Osteoblast (primary cell): ENCODE measurements at regions not wholly inside any gene's neighbourhood (a gene's known extent, or its start where the extent isn't known, plus 50 kb on each side); places are given as distances from the start of the nearest gene placed in this dataset.

Experiments
- DNase-seq: peaks from one replicate; pipeline ENCODE4 v3.0.0; 2011; ENCODE audit warnings: low spot score, mixed read lengths; ENCODE audit not compliant: insufficient read length; ENCODE audit errors: missing footprints
- H2AFZ ChIP-seq: 2 replicates; pipeline ENCODE4 v1.6.0; 2011; ENCODE audit warnings: mild to moderate bottlenecking, low read length
- H3K27ac ChIP-seq: 2 replicates; pipeline ENCODE4 v1.5.1; 2011; ENCODE audit warnings: mild to moderate bottlenecking, low read depth, low read length, moderate library complexity
- H3K27me3 ChIP-seq: 2 replicates; pipeline ENCODE4 v1.6.0; 2012; ENCODE audit warnings: mild to moderate bottlenecking, control low read depth, inconsistent platforms, low read length, moderate library complexity; ENCODE audit not compliant: insufficient read depth
- H3K36me3 ChIP-seq: 2 replicates; pipeline ENCODE4 v1.5.1; 2011; ENCODE audit warnings: mild to moderate bottlenecking, low read length, control low read depth, moderate library complexity; ENCODE audit not compliant: insufficient read depth
- H3K4me1 ChIP-seq: 2 replicates; pipeline ENCODE4 v1.5.1; 2011; ENCODE audit warnings: mild to moderate bottlenecking, low read length, control low read depth, moderate library complexity; ENCODE audit not compliant: insufficient read depth
- H3K4me2 ChIP-seq: 2 replicates; pipeline ENCODE4 v1.6.0; 2011; ENCODE audit warnings: mild to moderate bottlenecking, low read length; ENCODE audit not compliant: insufficient read depth
- H3K4me3 ChIP-seq: fragments of 200-600 bp; sonication (generic); 3 replicates; pipeline ENCODE4 v1.5.1; 2012; ENCODE audit warnings: mild to moderate bottlenecking, low read length, inconsistent platforms; ENCODE audit not compliant: insufficient read depth
- H3K79me2 ChIP-seq: 2 replicates; pipeline ENCODE4 v1.6.0; 2012; ENCODE audit warnings: mild to moderate bottlenecking, low read length, control low read depth, inconsistent platforms; ENCODE audit not compliant: insufficient read depth
- H3K9me3 ChIP-seq: 2 replicates; pipeline ENCODE4 v1.5.1; 2011; ENCODE audit warnings: low read depth, low read length, control low read depth
- H4K20me1 ChIP-seq: 2 replicates; pipeline ENCODE4 v1.6.0; 2012; ENCODE audit warnings: mild to moderate bottlenecking, low read length, control low read depth; ENCODE audit not compliant: insufficient read depth
- CTCF ChIP-seq: IDR thresholded peaks from 2 replicates; pipeline ENCODE4 v1.5.1; 2011; ENCODE audit warnings: mild to moderate bottlenecking, low read depth, low read length, moderate library complexity; ENCODE audit errors: extremely low read depth

- peaks cover 31% of the 10 kb centered on the region for H3K4me1 ChIP-seq
- TF ChIP-seq CTCF = no peak
- H3K27ac ChIP-seq = no peak overlapping the region
- no peaks in the 10 kb centered on the region for H3K27me3 ChIP-seq
- no peaks in the 10 kb centered on the region for H4K20me1 ChIP-seq
- DNase-seq = no peak
- H3K9me3 ChIP-seq = no peaks in the 10 kb centered on the region
- no peak overlapping the region for H2AFZ ChIP-seq
- H3K79me2 ChIP-seq = no peaks in the 10 kb centered on the region
- no peak overlapping the region for H3K4me3 ChIP-seq
- H3K4me2 ChIP-seq = no peak overlapping the region
- H3K36me3 ChIP-seq = no peaks in the 10 kb centered on the region
These were observed 127.7 kb downstream of the SOCS6 start for GRCh38 chr18:70416496-70416895.

- H2AFZ ChIP-seq = no peak overlapping the region
- H3K4me2 ChIP-seq = no peak overlapping the region
- H3K79me2 ChIP-seq = no peaks in the 10 kb centered on the region
- TF ChIP-seq CTCF = no peak
- no peaks in the 10 kb centered on the region for H3K9me3 ChIP-seq
- H3K36me3 ChIP-seq = no peaks in the 10 kb centered on the region
- H3K4me3 ChIP-seq = no peak overlapping the region
- H3K27ac ChIP-seq = no peak overlapping the region
- no peaks in the 10 kb centered on the region for H4K20me1 ChIP-seq
- H3K4me1 ChIP-seq = peaks cover 26% of the 10 kb centered on the region
- H3K27me3 ChIP-seq = no peaks in the 10 kb centered on the region
- DNase-seq = no peak
These were observed 127.1 kb downstream of the SOCS6 start for GRCh38 chr18:70415823-70416488.

GRCh38 chr18:70414315-70414900, 125.6 kb downstream of the SOCS6 start:
- no peak for DNase-seq
- no peaks in the 10 kb centered on the region for H4K20me1 ChIP-seq
- no peaks in the 10 kb centered on the region for H3K9me3 ChIP-seq
- peaks cover 11% of the 10 kb centered on the region for H3K4me1 ChIP-seq
- H3K4me3 ChIP-seq = no peak overlapping the region
- H3K79me2 ChIP-seq = no peaks in the 10 kb centered on the region
- H3K27me3 ChIP-seq = no peaks in the 10 kb centered on the region
- no peaks in the 10 kb centered on the region for H3K36me3 ChIP-seq
- no peak overlapping the region for H2AFZ ChIP-seq
- no peak for TF ChIP-seq CTCF
- no peak overlapping the region for H3K27ac ChIP-seq
- H3K4me2 ChIP-seq = no peak overlapping the region

GRCh38 chr18:70413455-70413854, 124.6 kb downstream of the SOCS6 start:
- Histone ChIP-seq H2AFZ (no peak overlapping the region), H3K9me3 (no peaks in the 10 kb centered on the region), H3K27me3 (no peaks in the 10 kb centered on the region), H3K36me3 (no peaks in the 10 kb centered on the region), H3K4me2 (no peak overlapping the region), H3K4me3 (no peak overlapping the region), H3K4me1 (peaks cover 1% of the 10 kb centered on the region), H3K79me2 (no peaks in the 10 kb centered on the region), H3K27ac (no peak overlapping the region), H4K20me1 (no peaks in the 10 kb centered on the region)
- no peak for DNase-seq
- no peak for TF ChIP-seq CTCF
